ENCODE measurements at regions not wholly inside any gene's neighbourhood (a gene's known extent, or its start where the extent isn't known, plus 50 kb on each side); places are given as distances from the start of the nearest gene placed in this dataset.
A peak's percentile ranks its signal among the peaks of the same experiment; 100 is the strongest.
"Not testable (repeated sequence)": the region's sequence is repeated elsewhere in the genome, so short reads cannot be mapped to it uniquely, and the experiment has no call there.

DNA sequence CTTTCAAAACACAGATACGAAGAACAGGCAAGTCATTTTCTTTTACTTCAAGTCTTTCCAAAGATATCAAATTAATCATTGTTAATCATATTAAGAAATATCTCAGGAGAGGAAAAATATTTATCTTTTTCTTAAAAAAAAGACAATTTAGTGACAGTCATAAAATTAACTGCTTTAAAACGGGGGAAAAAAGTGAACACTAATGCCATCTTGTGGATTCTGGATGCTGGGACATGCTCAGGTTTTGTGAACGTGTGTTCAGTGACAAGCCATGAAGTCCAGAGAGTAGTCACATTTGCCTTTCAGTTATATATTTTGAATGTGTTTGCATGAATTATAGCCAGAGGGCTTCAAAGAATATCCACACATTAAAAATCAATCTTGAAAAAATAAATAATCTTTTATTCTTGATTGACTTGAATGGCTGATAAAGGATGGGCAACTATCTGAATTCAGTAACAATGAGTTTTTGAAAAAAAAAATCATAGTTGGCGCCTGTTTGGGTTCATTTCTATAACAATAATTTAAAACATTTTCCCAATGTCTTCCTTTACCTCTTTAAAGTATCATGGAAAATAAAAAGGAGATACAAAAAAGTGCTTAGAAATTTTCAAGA is 74.7 kb upstream of the NOX3 start:
- H3K4me1 ChIP-seq (replicated peaks), result no peaks in the 10 kb centered on the region
- TF ChIP-seq POLR2AphosphoS5 (IDR thresholded peaks at IDR 0.05), result no peak
- TF ChIP-seq, protein P1, sequence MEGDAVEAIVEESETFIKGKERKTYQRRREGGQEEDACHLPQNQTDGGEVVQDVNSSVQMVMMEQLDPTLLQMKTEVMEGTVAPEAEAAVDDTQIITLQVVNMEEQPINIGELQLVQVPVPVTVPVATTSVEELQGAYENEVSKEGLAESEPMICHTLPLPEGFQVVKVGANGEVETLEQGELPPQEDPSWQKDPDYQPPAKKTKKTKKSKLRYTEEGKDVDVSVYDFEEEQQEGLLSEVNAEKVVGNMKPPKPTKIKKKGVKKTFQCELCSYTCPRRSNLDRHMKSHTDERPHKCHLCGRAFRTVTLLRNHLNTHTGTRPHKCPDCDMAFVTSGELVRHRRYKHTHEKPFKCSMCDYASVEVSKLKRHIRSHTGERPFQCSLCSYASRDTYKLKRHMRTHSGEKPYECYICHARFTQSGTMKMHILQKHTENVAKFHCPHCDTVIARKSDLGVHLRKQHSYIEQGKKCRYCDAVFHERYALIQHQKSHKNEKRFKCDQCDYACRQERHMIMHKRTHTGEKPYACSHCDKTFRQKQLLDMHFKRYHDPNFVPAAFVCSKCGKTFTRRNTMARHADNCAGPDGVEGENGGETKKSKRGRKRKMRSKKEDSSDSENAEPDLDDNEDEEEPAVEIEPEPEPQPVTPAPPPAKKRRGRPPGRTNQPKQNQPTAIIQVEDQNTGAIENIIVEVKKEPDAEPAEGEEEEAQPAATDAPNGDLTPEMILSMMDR (IDR thresholded peaks at IDR 0.05), result peak in 3 of 4 experiments; percentile 21 to 49 (median 39)
- TF ChIP-seq POLR2A (IDR thresholded peaks at IDR 0.05), result no peak
- H3K27me3 ChIP-seq (replicated peaks; ENCODE audit: insufficient read depth), result no peaks in the 10 kb centered on the region
- H3K27ac ChIP-seq, result no peak overlapping the region
- no peak overlapping the region for H3K4me3 ChIP-seq
- intact Hi-C loops (cut with DNase I), result no loop called here
- WGBS, result 45% methylated on average over 4 of the region's 4 CpGs
- no peaks in the 10 kb centered on the region for H3K36me3 ChIP-seq
- no peak for DNase-seq (ENCODE audit: low spot score)
- H3K9me3 ChIP-seq, result no peaks in the 10 kb centered on the region

DNA sequence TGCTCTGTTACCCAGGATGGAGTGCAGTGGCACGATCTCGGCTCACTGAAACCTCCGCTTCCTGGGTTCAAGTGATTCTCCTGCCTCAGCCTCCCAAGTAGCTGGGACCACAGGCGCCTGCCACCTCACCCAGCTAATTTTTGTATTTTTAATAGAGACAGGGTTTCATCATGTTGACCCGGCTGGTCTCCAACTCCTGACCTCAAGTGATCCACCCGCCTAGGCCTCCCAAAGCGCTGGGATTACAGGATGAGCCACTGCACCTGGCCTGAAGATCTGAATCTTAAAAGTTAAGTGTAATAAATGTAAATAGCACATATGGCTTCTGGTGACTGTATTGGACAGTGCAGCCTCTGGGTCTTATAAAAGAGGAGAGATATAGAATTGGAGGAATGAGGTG is 74.2 kb upstream of the NOX3 start:
- H3K4me3 ChIP-seq; H3K36me3 ChIP-seq; H3K27ac ChIP-seq; H3K4me1 ChIP-seq (replicated peaks); H3K9me3 ChIP-seq; DNase-seq (ENCODE audit: low spot score); H3K27me3 ChIP-seq (replicated peaks; ENCODE audit: insufficient read depth): not testable (repeated sequence)
- WGBS, result 97% methylated on average over 7 of the region's 7 CpGs
- intact Hi-C loops (cut with DNase I), result loop anchor here (10.0 kb wide), 1 partner anchor 205 kb away; no protein-coding TSS in a partner anchor

DNA sequence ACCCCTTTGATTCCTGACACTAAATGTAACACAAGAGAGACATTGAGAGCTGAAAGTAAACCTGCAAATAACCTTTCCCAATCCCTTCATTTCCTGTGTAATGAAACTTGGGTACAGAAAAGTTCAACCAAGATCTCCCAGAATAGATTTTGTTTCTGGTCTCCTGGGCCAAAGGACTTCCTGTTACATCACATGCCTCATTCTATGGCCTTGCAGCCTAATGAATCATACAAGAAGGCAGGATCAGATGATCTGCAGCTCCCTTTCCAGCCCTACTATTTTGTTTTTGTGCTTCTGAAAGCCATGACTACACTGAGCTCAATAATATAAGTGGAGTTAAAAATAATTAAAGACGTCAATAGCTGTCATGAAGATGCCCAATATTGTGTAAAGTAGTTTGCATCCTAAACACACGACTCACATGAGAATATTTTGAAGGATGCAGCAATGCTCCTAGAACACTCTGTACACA is 73.4 kb upstream of the NOX3 start:
- no peak overlapping the region for H3K4me3 ChIP-seq
- TF ChIP-seq POLR2A (IDR thresholded peaks at IDR 0.05) (no peak), POLR2AphosphoS5 (IDR thresholded peaks at IDR 0.05) (no peak)
- TF ChIP-seq, protein P1 (IDR thresholded peaks at IDR 0.05), result no peak
- no peak overlapping the region for H3K27ac ChIP-seq
- H3K27me3 ChIP-seq (replicated peaks; ENCODE audit: insufficient read depth), result no peaks in the 10 kb centered on the region
- no peak for DNase-seq (ENCODE audit: low spot score)
- H3K36me3 ChIP-seq, result no peaks in the 10 kb centered on the region
- H3K4me1 ChIP-seq (replicated peaks), result no peaks in the 10 kb centered on the region
- intact Hi-C loops (cut with DNase I), result loop anchor here (10.0 kb wide), 1 partner anchor 204 kb away; no protein-coding TSS in a partner anchor
- WGBS, result 71% methylated on average over 2 of the region's 2 CpGs
- H3K9me3 ChIP-seq, result no peaks in the 10 kb centered on the region

DNA sequence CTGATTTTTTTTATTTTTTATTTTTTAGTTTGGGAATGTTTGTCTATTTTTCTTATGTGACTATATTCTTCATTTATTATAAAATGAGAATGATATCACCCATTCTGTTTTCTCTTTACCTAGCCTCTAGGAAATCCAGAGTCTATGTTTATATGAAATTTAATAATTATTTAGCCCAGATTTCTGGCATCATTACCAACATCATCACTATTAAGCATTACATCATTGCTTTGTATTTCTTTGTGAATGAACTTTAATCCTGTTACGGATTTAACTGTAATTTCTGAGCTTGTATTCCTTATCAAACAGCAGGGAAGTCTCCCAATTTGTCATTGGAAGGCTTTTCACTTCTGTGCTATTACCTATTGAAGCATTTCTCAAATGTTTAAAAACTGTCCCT is 72.7 kb upstream of the NOX3 start:
- H3K27ac ChIP-seq, result no peak overlapping the region
- H3K27me3 ChIP-seq (replicated peaks; ENCODE audit: insufficient read depth), result no peaks in the 10 kb centered on the region
- H3K4me3 ChIP-seq, result no peak overlapping the region
- intact Hi-C loops (cut with DNase I), result loop anchor here (10.0 kb wide), 1 partner anchor 204 kb away; no protein-coding TSS in a partner anchor
- 100% methylated on average over 1 of the region's 1 CpG for WGBS
- DNase-seq (ENCODE audit: low spot score), result no peak
- no peak for TF ChIP-seq POLR2AphosphoS5 (IDR thresholded peaks at IDR 0.05)
- no peak for TF ChIP-seq POLR2A (IDR thresholded peaks at IDR 0.05)
- TF ChIP-seq, protein P1 (IDR thresholded peaks at IDR 0.05), result no peak
- no peaks in the 10 kb centered on the region for H3K36me3 ChIP-seq
- no peaks in the 10 kb centered on the region for H3K9me3 ChIP-seq
- no peaks in the 10 kb centered on the region for H3K4me1 ChIP-seq (replicated peaks)

DNA sequence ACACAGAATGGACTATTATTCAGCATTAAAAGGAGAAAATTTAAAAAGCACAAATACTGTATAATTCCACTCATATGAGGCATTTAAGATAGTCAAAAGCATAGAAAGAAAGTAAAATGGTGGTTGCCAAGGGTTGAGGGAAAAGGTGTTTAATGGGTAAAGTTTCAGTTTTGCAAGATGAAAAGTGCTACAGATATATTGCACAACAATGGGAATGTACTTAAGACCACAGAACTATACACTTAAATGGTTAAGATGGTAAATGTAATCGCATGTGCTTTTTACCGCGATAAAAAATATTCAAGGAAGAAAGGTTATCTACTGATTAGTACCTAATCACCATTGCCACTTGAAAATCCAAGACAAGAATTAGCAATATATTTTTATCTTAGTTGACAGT is 71.8 kb upstream of the NOX3 start:
- no peak for DNase-seq (ENCODE audit: low spot score)
- no peak for TF ChIP-seq POLR2A (IDR thresholded peaks at IDR 0.05)
- no peak for TF ChIP-seq POLR2AphosphoS5 (IDR thresholded peaks at IDR 0.05)
- TF ChIP-seq, protein P1 (IDR thresholded peaks at IDR 0.05), result no peak
- Histone ChIP-seq H3K36me3 (no peaks in the 10 kb centered on the region), H3K9me3 (no peaks in the 10 kb centered on the region), H3K4me3 (no peak overlapping the region), H3K4me1 (replicated peaks) (no peaks in the 10 kb centered on the region), H3K27ac (no peak overlapping the region), H3K27me3 (replicated peaks; ENCODE audit: insufficient read depth) (no peaks in the 10 kb centered on the region)
- intact Hi-C loops (cut with DNase I), result loop anchor here (10.0 kb wide), 1 partner anchor 203 kb away; no protein-coding TSS in a partner anchor
- WGBS, result 98% methylated on average over 3 of the region's 3 CpGs

All from prostate gland (tissue), 2 donors.